ENCODE measurements at regions not wholly inside any gene's neighbourhood (a gene's known extent, or its start where the extent isn't known, plus 50 kb on each side); places are given as distances from the start of the nearest gene placed in this dataset.

GRCh38 chr3:118478706-118479276 lies 555.9 kb downstream of the IGSF11 start:
- TF ChIP-seq CTCF (IDR thresholded peaks at IDR 0.05): no peak

GRCh38 chr3:118479376-118479775 lies 555.3 kb downstream of the IGSF11 start:
- DNase-seq (no peak), ATAC-seq (no peak)
- TF ChIP-seq CTCF (IDR thresholded peaks at IDR 0.05): no peak
- no peaks in the 10 kb centered on the region for H3K36me3 ChIP-seq
- H3K4me3 ChIP-seq: no peak overlapping the region
- no peaks in the 10 kb centered on the region for H3K9me3 ChIP-seq
- no peak overlapping the region for H3K27ac ChIP-seq
- H3K4me1 ChIP-seq: no peaks in the 10 kb centered on the region
- no peaks in the 10 kb centered on the region for H3K27me3 ChIP-seq (ENCODE audit: low read depth)
- intact Hi-C loops (cut with DNase I): no loop called here

More at GRCh38 chr3:118478706-118479276, 555.9 kb downstream of the IGSF11 start:
- Histone ChIP-seq H3K9me3 (no peaks in the 10 kb centered on the region), H3K36me3 (no peaks in the 10 kb centered on the region), H3K4me3 (no peak overlapping the region), H3K27me3 (ENCODE audit: low read depth) (no peaks in the 10 kb centered on the region), H3K4me1 (no peaks in the 10 kb centered on the region), H3K27ac (no peak overlapping the region)
- DNase-seq (no peak), ATAC-seq (no peak)
- intact Hi-C loops (cut with DNase I): no loop called here

- intact Hi-C loops (cut with DNase I): no loop called here
- no peak for TF ChIP-seq CTCF (IDR thresholded peaks at IDR 0.05)
- ATAC-seq (no peak), DNase-seq (no peak)
- Histone ChIP-seq H3K36me3 (no peaks in the 10 kb centered on the region), H3K9me3 (no peaks in the 10 kb centered on the region), H3K4me1 (no peaks in the 10 kb centered on the region), H3K27me3 (ENCODE audit: low read depth) (no peaks in the 10 kb centered on the region), H3K4me3 (no peak overlapping the region), H3K27ac (no peak overlapping the region)
Measured at GRCh38 chr3:118480101-118480860, 554.4 kb downstream of the IGSF11 start.

GRCh38 chr3:118485693-118486092 lies 549.0 kb downstream of the IGSF11 start:
- Histone ChIP-seq H3K27me3 (ENCODE audit: low read depth) (no peaks in the 10 kb centered on the region), H3K27ac (no peak overlapping the region), H3K36me3 (no peaks in the 10 kb centered on the region), H3K4me1 (no peaks in the 10 kb centered on the region), H3K9me3 (no peaks in the 10 kb centered on the region), H3K4me3 (no peak overlapping the region)
- ATAC-seq (no peak), DNase-seq (no peak)
- intact Hi-C loops (cut with DNase I): no loop called here
- TF ChIP-seq CTCF (IDR thresholded peaks at IDR 0.05): no peak

GRCh38 chr3:118487734-118488133 lies 546.9 kb downstream of the IGSF11 start:
- DNase-seq (no peak), ATAC-seq (no peak)
- H3K27me3 ChIP-seq (ENCODE audit: low read depth): no peaks in the 10 kb centered on the region
- no peaks in the 10 kb centered on the region for H3K9me3 ChIP-seq
- intact Hi-C loops (cut with DNase I): no loop called here
- H3K4me3 ChIP-seq: no peak overlapping the region
- H3K27ac ChIP-seq: no peak overlapping the region
- no peaks in the 10 kb centered on the region for H3K4me1 ChIP-seq
- TF ChIP-seq CTCF (IDR thresholded peaks at IDR 0.05): no peak
- H3K36me3 ChIP-seq: no peaks in the 10 kb centered on the region

Data from lower lobe of right lung (tissue), 2 donors.